Uterus (tissue), 3 donors: ENCODE measurements at regions not wholly inside any gene's neighbourhood (a gene's known extent, or its start where the extent isn't known, plus 50 kb on each side); places are given as distances from the start of the nearest gene placed in this dataset.

ENCODE experiments used
- DNase-seq, 2 donors: peaks; one replicate each; pipeline ENCODE4 v3.0.0-alpha.2; 2019 to 2020
- H3K27ac ChIP-seq, 2 donors: fragments of 200-600 bp; sonication (generic); 1 replicate in 1 of 2; 2 replicates in 1 of 2; pipeline ENCODE4 v1.5.1; 2016 to 2018
- H3K27me3 ChIP-seq, 2 donors: fragments of 200-600 bp; sonication (generic); one replicate each; pipeline ENCODE4 v1.5.1; 2018 to 2019; ENCODE audit warnings: control low read depth in 1 of 2
- H3K36me3 ChIP-seq, 2 donors: fragments of 200-600 bp; sonication (generic); one replicate each; pipeline ENCODE4 v1.5.1; 2019; ENCODE audit warnings: control low read depth in 1 of 2
- H3K4me1 ChIP-seq, 2 donors: fragments of 200-600 bp; sonication (generic); one replicate each; pipeline ENCODE4 v1.5.1; 2018 to 2019; ENCODE audit warnings: control low read depth in 1 of 2
- H3K4me3 ChIP-seq, 2 donors: fragments of 200-600 bp; sonication (generic); 1 replicate in 1 of 2; 2 replicates in 1 of 2; pipeline ENCODE4 v1.5.1; 2018 to 2019; ENCODE audit warnings: mild to moderate bottlenecking in 1 of 2
- H3K9me3 ChIP-seq, 2 donors: fragments of 200-600 bp; sonication (generic); one replicate each; pipeline ENCODE4 v1.5.1; 2019; ENCODE audit warnings: control low read depth in 1 of 2
- POLR2A ChIP-seq, 2 donors: fragments of 450-650 bp; IDR thresholded peaks; one replicate each; pipeline ENCODE4 v1.6.1; 2016; ENCODE audit warnings: antibody characterized with exemption in 2 of 2, mild to moderate bottlenecking in 1 of 2, moderate library complexity in 1 of 2
- intact Hi-C: fragments of 100-400 bp; cut with DNase I; formaldehyde crosslinking; loops from one replicate; pipeline ENCODE4 v1.15.1; 2023; ENCODE audit warnings: low total_unique reads
- TF ChIP-seq, protein P1 (sequence below), 4 experiments: fragments of 200-600 bp in 2 of 4; fragments of 450-650 bp in 2 of 4; sonication (generic) in 2 of 4; IDR thresholded peaks; one replicate each; pipeline ENCODE4 v1.5.1; 2016 to 2019; ENCODE audit warnings: antibody characterized with exemption in 4 of 4, mild to moderate bottlenecking in 2 of 4, moderate library complexity in 1 of 4
- donor health status: DM: yes; HTN: yes; CAD: no.

DNA sequence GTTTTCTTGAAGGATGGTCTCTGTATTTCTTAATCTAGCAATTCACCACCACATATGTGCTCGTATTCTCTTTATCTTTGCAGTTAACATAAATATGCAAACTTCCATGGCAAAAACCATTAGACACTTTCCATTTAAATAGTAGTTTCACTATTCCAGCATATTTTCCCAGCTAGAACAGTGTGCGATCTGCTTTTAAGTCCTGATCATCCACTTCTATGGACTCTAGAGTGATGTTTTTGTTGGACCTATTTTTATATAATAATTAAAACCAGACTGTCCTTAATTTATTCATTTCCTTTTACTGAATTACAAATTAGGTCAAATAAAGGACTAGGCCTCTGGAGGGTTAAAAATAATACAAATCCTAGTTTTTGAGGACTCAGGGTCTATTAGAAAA is 418.4 kb upstream of the TRIB2 start:
- no peak for TF ChIP-seq POLR2A (IDR thresholded peaks at IDR 0.05)
- TF ChIP-seq, protein P1, sequence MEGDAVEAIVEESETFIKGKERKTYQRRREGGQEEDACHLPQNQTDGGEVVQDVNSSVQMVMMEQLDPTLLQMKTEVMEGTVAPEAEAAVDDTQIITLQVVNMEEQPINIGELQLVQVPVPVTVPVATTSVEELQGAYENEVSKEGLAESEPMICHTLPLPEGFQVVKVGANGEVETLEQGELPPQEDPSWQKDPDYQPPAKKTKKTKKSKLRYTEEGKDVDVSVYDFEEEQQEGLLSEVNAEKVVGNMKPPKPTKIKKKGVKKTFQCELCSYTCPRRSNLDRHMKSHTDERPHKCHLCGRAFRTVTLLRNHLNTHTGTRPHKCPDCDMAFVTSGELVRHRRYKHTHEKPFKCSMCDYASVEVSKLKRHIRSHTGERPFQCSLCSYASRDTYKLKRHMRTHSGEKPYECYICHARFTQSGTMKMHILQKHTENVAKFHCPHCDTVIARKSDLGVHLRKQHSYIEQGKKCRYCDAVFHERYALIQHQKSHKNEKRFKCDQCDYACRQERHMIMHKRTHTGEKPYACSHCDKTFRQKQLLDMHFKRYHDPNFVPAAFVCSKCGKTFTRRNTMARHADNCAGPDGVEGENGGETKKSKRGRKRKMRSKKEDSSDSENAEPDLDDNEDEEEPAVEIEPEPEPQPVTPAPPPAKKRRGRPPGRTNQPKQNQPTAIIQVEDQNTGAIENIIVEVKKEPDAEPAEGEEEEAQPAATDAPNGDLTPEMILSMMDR (IDR thresholded peaks at IDR 0.05) = no peak
- H3K4me1 ChIP-seq = no peaks in the 10 kb centered on the region
- intact Hi-C loops = no loop called here
- H3K4me3 ChIP-seq = no peak overlapping the region
- H3K36me3 ChIP-seq = no peaks in the 10 kb centered on the region
- no peaks in the 10 kb centered on the region for H3K9me3 ChIP-seq
- DNase-seq = no peak
- no peaks in the 10 kb centered on the region for H3K27me3 ChIP-seq
- H3K27ac ChIP-seq = no peak overlapping the region

DNA sequence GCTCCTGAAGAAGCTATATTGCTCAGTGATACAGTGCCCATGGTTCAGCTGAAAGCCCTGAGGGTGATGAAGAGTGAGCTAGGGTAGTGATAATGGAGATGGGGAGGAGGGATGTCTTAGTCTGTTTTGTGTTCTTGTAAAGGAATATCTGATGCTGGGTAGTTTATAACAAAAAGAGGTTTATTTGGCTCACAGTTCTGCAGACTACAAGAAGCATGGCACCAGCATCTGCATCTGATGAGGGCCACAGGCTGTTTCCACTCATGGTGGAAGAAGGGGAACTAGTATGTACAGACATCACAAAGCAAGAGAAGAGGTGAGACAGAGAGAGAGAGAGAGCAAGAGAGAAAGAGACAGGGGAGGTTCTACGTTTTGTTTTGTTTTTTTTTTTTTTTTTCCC is 417.3 kb upstream of the TRIB2 start:
- DNase-seq = no peak
- no peak overlapping the region for H3K27ac ChIP-seq
- H3K9me3 ChIP-seq = no peaks in the 10 kb centered on the region
- H3K27me3 ChIP-seq = no peaks in the 10 kb centered on the region
- no peaks in the 10 kb centered on the region for H3K36me3 ChIP-seq
- intact Hi-C loops = no loop called here
- H3K4me1 ChIP-seq = no peaks in the 10 kb centered on the region
- H3K4me3 ChIP-seq = no peak overlapping the region
- TF ChIP-seq POLR2A (IDR thresholded peaks at IDR 0.05) = no peak

DNA sequence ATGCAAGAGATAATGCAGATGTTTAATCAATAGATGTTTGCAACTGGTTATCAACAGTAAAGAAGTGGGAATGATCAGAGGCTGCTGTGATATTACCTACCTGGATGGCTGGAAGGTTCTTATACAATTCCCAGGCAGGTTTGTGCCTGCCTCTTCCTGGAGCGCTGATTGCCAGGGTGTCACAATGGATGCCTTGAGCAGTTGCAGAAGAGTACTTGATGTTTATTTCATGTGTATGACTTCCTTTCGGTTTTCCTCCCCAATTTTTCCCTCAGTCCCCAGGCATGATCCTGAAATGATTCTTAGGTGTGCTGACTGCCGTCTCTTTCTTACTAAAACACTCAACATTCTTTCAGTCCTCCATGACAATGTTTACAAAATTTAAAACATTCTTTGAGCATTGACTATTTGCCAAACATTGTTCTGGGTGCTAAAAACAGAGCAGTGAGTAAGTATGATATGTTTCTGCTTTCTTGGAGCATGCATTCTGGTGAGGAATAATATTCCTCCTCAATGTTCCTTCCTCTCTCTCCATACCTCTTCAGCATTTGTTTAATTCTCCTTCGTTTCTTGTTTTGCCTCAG is 416.6 kb upstream of the TRIB2 start:
- H3K9me3 ChIP-seq = no peaks in the 10 kb centered on the region
- DNase-seq = no peak
- no peaks in the 10 kb centered on the region for H3K4me1 ChIP-seq
- TF ChIP-seq POLR2A (IDR thresholded peaks at IDR 0.05) = no peak
- TF ChIP-seq, protein P1 (IDR thresholded peaks at IDR 0.05) = no peak
- intact Hi-C loops = no loop called here
- H3K27ac ChIP-seq = no peak overlapping the region
- H3K27me3 ChIP-seq = no peaks in the 10 kb centered on the region
- no peaks in the 10 kb centered on the region for H3K36me3 ChIP-seq
- no peak overlapping the region for H3K4me3 ChIP-seq

DNA sequence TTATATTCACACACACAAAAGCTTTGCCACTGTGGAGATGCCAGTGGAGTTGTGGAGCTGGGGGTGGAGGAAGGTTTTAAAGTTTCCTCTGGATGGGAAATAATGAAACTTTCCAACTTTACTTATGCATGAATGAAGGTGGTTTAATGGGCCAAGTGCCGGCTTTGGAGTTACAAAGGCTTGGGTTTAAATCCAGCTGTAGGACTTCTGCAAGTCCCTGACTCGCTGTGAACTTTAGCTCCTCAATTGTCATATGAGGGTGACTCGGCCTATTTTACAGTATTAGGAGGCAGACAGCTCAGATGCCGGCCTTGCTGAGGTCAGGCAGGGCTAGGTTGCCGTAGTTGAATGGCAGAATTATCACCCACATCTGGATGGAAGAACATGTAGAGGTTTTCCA is 415.8 kb upstream of the TRIB2 start:
- no peaks in the 10 kb centered on the region for H3K4me1 ChIP-seq
- no peak for DNase-seq
- H3K36me3 ChIP-seq = no peaks in the 10 kb centered on the region
- intact Hi-C loops = no loop called here
- no peak overlapping the region for H3K4me3 ChIP-seq
- TF ChIP-seq, protein P1 (IDR thresholded peaks at IDR 0.05) = no peak
- TF ChIP-seq POLR2A (IDR thresholded peaks at IDR 0.05) = no peak
- H3K27me3 ChIP-seq = no peaks in the 10 kb centered on the region
- no peaks in the 10 kb centered on the region for H3K9me3 ChIP-seq
- H3K27ac ChIP-seq = no peak overlapping the region

DNA sequence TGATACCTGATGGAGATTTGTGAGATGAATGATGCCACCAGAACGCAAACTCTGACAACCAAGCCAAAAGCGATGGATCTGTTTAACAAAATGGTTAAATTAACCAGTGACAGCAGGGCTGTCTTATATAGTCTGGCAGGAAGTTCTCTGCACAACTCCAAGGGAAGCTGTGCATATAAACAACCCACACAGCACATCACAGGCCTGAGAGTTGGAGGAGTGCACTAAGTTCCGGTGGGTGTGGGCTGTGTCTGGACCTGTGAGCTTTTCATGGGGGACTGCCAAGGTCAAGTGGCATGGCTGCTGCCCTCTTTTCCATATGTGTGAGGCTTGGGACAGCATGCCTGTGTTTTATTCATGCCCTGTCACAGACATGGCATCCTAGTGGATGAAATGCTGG is 414.6 kb upstream of the TRIB2 start:
- TF ChIP-seq, protein P1 (IDR thresholded peaks at IDR 0.05) = no peak
- TF ChIP-seq POLR2A (IDR thresholded peaks at IDR 0.05) = no peak
- intact Hi-C loops = no loop called here
- Histone ChIP-seq H3K36me3 (no peaks in the 10 kb centered on the region), H3K4me3 (no peak overlapping the region), H3K4me1 (no peaks in the 10 kb centered on the region), H3K27ac (no peak overlapping the region), H3K9me3 (no peaks in the 10 kb centered on the region), H3K27me3 (no peaks in the 10 kb centered on the region)
- DNase-seq = no peak

DNA sequence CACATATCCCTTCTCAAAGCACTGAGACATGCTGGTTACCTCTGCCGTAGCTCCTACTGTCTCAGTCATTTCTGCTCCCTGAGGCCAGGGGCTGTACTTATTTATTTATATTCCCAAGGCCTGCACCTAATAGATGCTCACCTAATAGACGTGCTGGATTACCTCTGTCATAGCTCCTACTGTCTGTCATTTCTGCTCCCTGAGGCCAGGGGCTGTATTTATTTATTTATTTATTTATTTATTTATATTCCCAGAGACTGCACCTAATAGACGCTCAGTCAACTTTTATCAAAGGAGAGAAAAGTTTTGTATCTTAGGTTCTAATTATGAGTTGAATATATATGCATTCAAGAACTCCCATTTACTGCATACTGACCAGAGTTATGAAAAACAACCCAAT is 414.0 kb upstream of the TRIB2 start:
- TF ChIP-seq POLR2A (IDR thresholded peaks at IDR 0.05) = no peak
- TF ChIP-seq, protein P1 (IDR thresholded peaks at IDR 0.05) = no peak
- Histone ChIP-seq H3K4me3 (no peak overlapping the region), H3K4me1 (no peaks in the 10 kb centered on the region), H3K9me3 (no peaks in the 10 kb centered on the region), H3K27me3 (no peaks in the 10 kb centered on the region), H3K36me3 (no peaks in the 10 kb centered on the region), H3K27ac (no peak overlapping the region)
- intact Hi-C loops = no loop called here
- no peak for DNase-seq
